Panc1 (cell line): ENCODE measurements at regions not wholly inside any gene's neighbourhood (a gene's known extent, or its start where the extent isn't known, plus 50 kb on each side); places are given as distances from the start of the nearest gene placed in this dataset.

Source experiments
- ATAC-seq: fragments of 200-7000 bp; cut with Tn5 transposase; 2 replicates; pipeline ENCODE4 v1.9.1; 2020; ENCODE audit warnings: mild to moderate bottlenecking, moderate library complexity
- BruUV-seq: library from RNA; stranded (reverse); fragments of 400-500 nt; replicated peaks from 2 replicates; lab custom pipeline; 2021; lab: Mats Ljungman, UMichigan
- CTCF ChIA-PET: fragments of 300-600 bp; sonication (Branson Sonifier 250); formaldehyde crosslinking; loops from one replicate; lab custom pipeline; 2022; ENCODE audit warnings: antibody characterized with exemption; lab: Charles Lee
- POLR2A ChIA-PET: fragments of 300-600 bp; sonication (Branson Sonifier 250); formaldehyde crosslinking; loops from one replicate; lab custom pipeline; 2022; ENCODE audit warnings: antibody characterized with exemption; lab: Charles Lee
- DNase-seq: peaks from one replicate; pipeline ENCODE4 v3.0.0-alpha.2; 2010; ENCODE audit warnings: low read depth, low spot score
- H3K27ac ChIP-seq: 2 replicates; pipeline ENCODE4 v1.5.1; 2011; ENCODE audit warnings: mild to moderate bottlenecking, low read length, inconsistent platforms
- H3K27me3 ChIP-seq: fragments of 200-500 bp; sonication (Bioruptor generic); 2 replicates; pipeline ENCODE4 v1.6.0; 2014; ENCODE audit warnings: low read length, inconsistent platforms; ENCODE audit not compliant: control insufficient read depth, insufficient read depth
- H3K36me3 ChIP-seq: fragments of 200-500 bp; sonication (Bioruptor generic); 2 replicates; pipeline ENCODE4 v1.5.1; 2014; ENCODE audit warnings: inconsistent platforms, mild to moderate bottlenecking, low read length, moderate library complexity; ENCODE audit not compliant: control insufficient read depth, insufficient read depth
- H3K4me1 ChIP-seq: 2 replicates; pipeline ENCODE4 v1.5.1; 2011; ENCODE audit warnings: inconsistent platforms, mild to moderate bottlenecking, low read length, moderate library complexity; ENCODE audit not compliant: control insufficient read depth, insufficient read depth
- H3K4me3 ChIP-seq, 2 experiments: 2 replicates each; pipeline ENCODE4 v1.5.1; 2011 to 2012; ENCODE audit warnings: low read depth in 2 of 2, low read length in 2 of 2, mild to moderate bottlenecking in 2 of 2, inconsistent platforms in 1 of 2, moderate library complexity in 1 of 2
- H3K9me3 ChIP-seq: fragments of 200-500 bp; sonication (Bioruptor generic); 2 replicates; pipeline ENCODE4 v1.5.1; 2014; ENCODE audit warnings: low read depth, mild to moderate bottlenecking, inconsistent platforms, low read length, moderate library complexity; ENCODE audit not compliant: control insufficient read depth, insufficient read depth
- CTCF ChIP-seq: fragments of 450-650 bp; IDR thresholded peaks from 2 replicates; pipeline ENCODE4 v1.5.1; 2017; ENCODE audit warnings: mild to moderate bottlenecking
- POLR2AphosphoS5 ChIP-seq: IDR thresholded peaks from 2 replicates; pipeline ENCODE4 v1.6.1; 2012; ENCODE audit warnings: mild to moderate bottlenecking, low read depth, low read length, moderate library complexity
- REST ChIP-seq, 2 experiments: IDR thresholded peaks; 2 replicates each; pipeline ENCODE4 v1.6.1; 2011 to 2012; ENCODE audit warnings: low read depth in 2 of 2, control low read depth in 1 of 2, low read length in 1 of 2, mild to moderate bottlenecking in 1 of 2, moderate library complexity in 1 of 2; ENCODE audit not compliant: insufficient read depth in 1 of 2
- SIN3A ChIP-seq: IDR thresholded peaks from 2 replicates; pipeline ENCODE4 v1.6.1; 2012; ENCODE audit warnings: low read depth, mild to moderate bottlenecking, low read length, moderate library complexity, borderline replicate concordance; ENCODE audit not compliant: insufficient read depth
- TCF7L2 ChIP-seq: IDR thresholded peaks from 2 replicates; pipeline ENCODE4 v1.6.1; 2011; ENCODE audit warnings: mild to moderate bottlenecking, low read depth, low read length, inconsistent platforms
- in situ Hi-C: cut with HindIII; loops from 2 replicates; pipeline ENCODE4 v1.10.0; 2016; ENCODE audit warnings: low sequenced_read_pairs, low pct_unique_long_range_greater_than_20kb
- intact Hi-C: fragments of 100-400 bp; cut with micrococcal nuclease; formaldehyde crosslinking; loops from one replicate; pipeline ENCODE4 v1.10.0; 2022; ENCODE audit not compliant: unreplicated experiment

- DNase-seq (no peak), ATAC-seq (no peak)
- in situ Hi-C loops, result no loop called here
- BruUV-seq, result no TSS peak
- ChIA-PET POLR2A (no interaction called here), CTCF (no interaction called here)
- intact Hi-C loops, result no loop called here
- TF ChIP-seq SIN3A (no peak), POLR2AphosphoS5 (no peak), TCF7L2 (no peak), REST (IDR thresholded peaks at IDR 0.05; ENCODE audit: insufficient read depth in 1 of 2, low read depth in 2 of 2, low read length in 1 of 2) (no peak), CTCF (no peak)
- H3K4me3 ChIP-seq, result no peak overlapping the region
- H3K27ac ChIP-seq, result no peak overlapping the region
- H3K4me1 ChIP-seq, result no peaks in the 10 kb centered on the region
- H3K27me3 ChIP-seq, result no peaks in the 10 kb centered on the region
- H3K36me3 ChIP-seq, result no peaks in the 10 kb centered on the region
- H3K9me3 ChIP-seq, result no peaks in the 10 kb centered on the region
Observed at GRCh38 chr10:77721815-77722214, 84.2 kb upstream of the KCNMA1 start.

- intact Hi-C loops, result loop anchor here (1.0 kb wide), 1 partner anchor 37 kb away; no protein-coding TSS in a partner anchor
Observed at GRCh38 chr10:77718957-77719356, 81.3 kb upstream of the KCNMA1 start.

More at GRCh38 chr10:77718957-77719356, 81.3 kb upstream of the KCNMA1 start:
- ChIA-PET CTCF (interaction anchor here (0.6 to 0.8 kb wide), 2 partner anchors 28 to 30 kb away, joined by 3 to 9 read pairs; no protein-coding TSS in a partner anchor), POLR2A (no interaction called here)
- Histone ChIP-seq H3K27ac (no peak overlapping the region), H3K27me3 (no peaks in the 10 kb centered on the region), H3K9me3 (no peaks in the 10 kb centered on the region), H3K4me1 (no peaks in the 10 kb centered on the region), H3K4me3 (no peak overlapping the region), H3K36me3 (no peaks in the 10 kb centered on the region)
- BruUV-seq, result no TSS peak
- ATAC-seq (no peak), DNase-seq (no peak)
- in situ Hi-C loops, result no loop called here
- TF ChIP-seq REST (IDR thresholded peaks at IDR 0.05; ENCODE audit: insufficient read depth in 1 of 2, low read depth in 2 of 2, low read length in 1 of 2) (no peak), TCF7L2 (no peak), CTCF (no peak), SIN3A (no peak), POLR2AphosphoS5 (no peak)
